Epithelial cell of esophagus (primary cell): ENCODE measurements at regions not wholly inside any gene's neighbourhood (a gene's known extent, or its start where the extent isn't known, plus 50 kb on each side); places are given as distances from the start of the nearest gene placed in this dataset.
A peak's percentile ranks its signal among the peaks of the same experiment; 100 is the strongest.

Source experiments
- DNase-seq: peaks from one replicate; pipeline ENCODE4 v3.0.0; 2010; ENCODE audit warnings: low read depth
- H3K4me3 ChIP-seq: 2 replicates; pipeline ENCODE4 v1.5.1; 2011; ENCODE audit warnings: mild to moderate bottlenecking, low read length, control low read depth
- TF ChIP-seq, protein P1 (sequence below): IDR thresholded peaks from 2 replicates; pipeline ENCODE4 v1.5.1; 2011; ENCODE audit warnings: low read depth, mild to moderate bottlenecking, low read length, control low read depth, inconsistent platforms; ENCODE audit not compliant: insufficient read depth; ENCODE audit errors: missing control alignments

- TF ChIP-seq, protein P1, sequence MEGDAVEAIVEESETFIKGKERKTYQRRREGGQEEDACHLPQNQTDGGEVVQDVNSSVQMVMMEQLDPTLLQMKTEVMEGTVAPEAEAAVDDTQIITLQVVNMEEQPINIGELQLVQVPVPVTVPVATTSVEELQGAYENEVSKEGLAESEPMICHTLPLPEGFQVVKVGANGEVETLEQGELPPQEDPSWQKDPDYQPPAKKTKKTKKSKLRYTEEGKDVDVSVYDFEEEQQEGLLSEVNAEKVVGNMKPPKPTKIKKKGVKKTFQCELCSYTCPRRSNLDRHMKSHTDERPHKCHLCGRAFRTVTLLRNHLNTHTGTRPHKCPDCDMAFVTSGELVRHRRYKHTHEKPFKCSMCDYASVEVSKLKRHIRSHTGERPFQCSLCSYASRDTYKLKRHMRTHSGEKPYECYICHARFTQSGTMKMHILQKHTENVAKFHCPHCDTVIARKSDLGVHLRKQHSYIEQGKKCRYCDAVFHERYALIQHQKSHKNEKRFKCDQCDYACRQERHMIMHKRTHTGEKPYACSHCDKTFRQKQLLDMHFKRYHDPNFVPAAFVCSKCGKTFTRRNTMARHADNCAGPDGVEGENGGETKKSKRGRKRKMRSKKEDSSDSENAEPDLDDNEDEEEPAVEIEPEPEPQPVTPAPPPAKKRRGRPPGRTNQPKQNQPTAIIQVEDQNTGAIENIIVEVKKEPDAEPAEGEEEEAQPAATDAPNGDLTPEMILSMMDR: no peak
- H3K4me3 ChIP-seq: no peak overlapping the region
- DNase-seq: no peak
Measured at GRCh38 chr10:108789336-108789735, 1134.0 kb downstream of the XPNPEP1 start.

GRCh38 chr10:108788891-108789290 lies 1134.4 kb downstream of the XPNPEP1 start:
- no peak for DNase-seq
- TF ChIP-seq, protein P1: no peak
- no peak overlapping the region for H3K4me3 ChIP-seq

GRCh38 chr10:108787932-108788331 lies 1135.4 kb downstream of the XPNPEP1 start:
- DNase-seq: peak; percentile 32
- TF ChIP-seq, protein P1: no peak

DNA sequence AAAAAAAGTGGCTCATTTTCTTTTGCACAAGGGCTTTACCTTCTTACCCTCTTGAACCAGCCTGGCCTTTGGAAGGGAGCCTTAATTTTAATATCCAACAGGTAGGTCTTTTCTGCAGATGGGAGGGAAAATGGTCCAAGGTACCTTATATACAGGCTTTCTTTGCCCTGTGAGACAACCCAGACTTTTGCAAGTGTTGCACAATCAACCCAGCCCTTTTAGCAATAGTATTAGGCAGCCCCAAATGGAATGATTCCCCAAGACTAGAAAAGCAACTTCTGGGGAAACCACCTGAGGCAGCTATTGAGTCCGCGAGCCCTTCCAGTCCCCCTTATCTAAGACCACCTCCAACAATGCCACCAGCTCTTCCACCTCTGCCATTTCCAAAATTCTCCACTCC lies 1138.3 kb downstream of the XPNPEP1 start:
- TF ChIP-seq, protein P1: no peak
- no peak overlapping the region for H3K4me3 ChIP-seq
- DNase-seq: no peak

More at GRCh38 chr10:108787932-108788331, 1135.4 kb downstream of the XPNPEP1 start:
- H3K4me3 ChIP-seq: no peak overlapping the region

- no peak for DNase-seq
- H3K4me3 ChIP-seq: no peak overlapping the region
- TF ChIP-seq, protein P1: no peak
Measured at GRCh38 chr10:108784534-108784933, 1138.8 kb downstream of the XPNPEP1 start.

DNA sequence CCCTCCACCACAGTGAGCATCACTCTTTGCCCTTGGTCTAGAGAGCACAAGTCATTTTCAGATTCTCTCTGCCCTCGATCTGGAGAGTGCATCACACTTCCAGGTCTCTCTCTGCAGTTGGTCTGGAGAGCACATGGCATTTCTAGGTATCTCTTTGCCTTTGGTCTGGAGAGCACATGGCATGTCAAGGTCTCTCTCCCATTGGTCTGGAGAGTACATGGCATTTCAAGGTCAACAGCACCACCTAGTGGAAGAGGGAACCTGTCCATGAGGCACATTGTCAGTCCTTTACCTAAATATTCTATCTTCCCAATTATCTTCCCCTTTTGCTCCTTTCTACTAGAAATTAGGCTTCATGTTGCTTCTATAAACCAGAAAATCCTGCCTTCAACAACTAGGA lies 1139.4 kb downstream of the XPNPEP1 start:
- TF ChIP-seq, protein P1: peak; percentile 21
- peak; percentile 52 for DNase-seq
- H3K4me3 ChIP-seq: no peak overlapping the region

DNA sequence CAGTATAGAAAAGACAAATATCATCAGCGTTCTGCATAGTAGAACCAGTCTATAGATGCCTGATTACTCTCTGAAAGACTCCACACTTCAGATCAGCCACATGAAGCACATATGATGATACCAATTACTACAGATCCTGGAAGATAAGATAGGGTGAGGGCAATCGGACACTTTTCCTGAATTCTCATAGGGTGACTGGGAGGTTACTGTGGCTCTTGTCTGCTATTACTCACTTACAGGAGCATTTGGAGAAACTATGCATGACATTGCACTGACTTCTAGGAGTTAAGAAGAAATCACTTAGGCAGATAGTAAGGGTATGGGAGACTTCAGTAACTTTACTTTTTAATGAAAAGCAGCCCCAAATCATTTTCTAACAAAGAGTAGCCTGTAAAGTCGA lies 1140.9 kb downstream of the XPNPEP1 start:
- H3K4me3 ChIP-seq: no peak overlapping the region
- no peak for DNase-seq
- TF ChIP-seq, protein P1: no peak
